GM12874 (cell line): ENCODE measurements at regions not wholly inside any gene's neighbourhood (a gene's known extent, or its start where the extent isn't known, plus 50 kb on each side); places are given as distances from the start of the nearest gene placed in this dataset.

Experiments used
- TF ChIP-seq, protein P1 (sequence below): IDR thresholded peaks from 2 replicates; pipeline ENCODE4 v1.5.1; 2011; ENCODE audit warnings: low read depth, mild to moderate bottlenecking, control low read depth, low read length, moderate library complexity; ENCODE audit not compliant: insufficient read depth

DNA sequence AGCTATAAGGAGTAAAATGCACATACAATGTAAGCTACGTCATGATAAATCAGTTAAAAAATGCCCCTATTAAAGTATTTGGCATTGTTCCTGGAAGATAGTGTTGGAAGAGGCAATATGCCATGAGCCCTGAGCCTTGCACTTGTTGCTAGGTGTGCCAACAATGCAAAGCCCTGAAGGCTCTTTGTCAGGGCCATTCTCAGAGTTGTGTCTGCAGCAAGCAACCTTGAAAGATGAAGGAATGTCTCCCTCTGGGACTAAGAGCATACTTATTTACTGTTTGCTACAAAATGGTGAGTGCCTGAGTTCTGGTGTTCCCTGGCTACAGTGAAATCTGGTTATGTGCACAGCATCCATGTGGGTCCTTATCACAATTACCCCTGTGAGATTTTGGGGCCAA is 322.3 kb upstream of the FAT3 start:
- TF ChIP-seq, protein P1, sequence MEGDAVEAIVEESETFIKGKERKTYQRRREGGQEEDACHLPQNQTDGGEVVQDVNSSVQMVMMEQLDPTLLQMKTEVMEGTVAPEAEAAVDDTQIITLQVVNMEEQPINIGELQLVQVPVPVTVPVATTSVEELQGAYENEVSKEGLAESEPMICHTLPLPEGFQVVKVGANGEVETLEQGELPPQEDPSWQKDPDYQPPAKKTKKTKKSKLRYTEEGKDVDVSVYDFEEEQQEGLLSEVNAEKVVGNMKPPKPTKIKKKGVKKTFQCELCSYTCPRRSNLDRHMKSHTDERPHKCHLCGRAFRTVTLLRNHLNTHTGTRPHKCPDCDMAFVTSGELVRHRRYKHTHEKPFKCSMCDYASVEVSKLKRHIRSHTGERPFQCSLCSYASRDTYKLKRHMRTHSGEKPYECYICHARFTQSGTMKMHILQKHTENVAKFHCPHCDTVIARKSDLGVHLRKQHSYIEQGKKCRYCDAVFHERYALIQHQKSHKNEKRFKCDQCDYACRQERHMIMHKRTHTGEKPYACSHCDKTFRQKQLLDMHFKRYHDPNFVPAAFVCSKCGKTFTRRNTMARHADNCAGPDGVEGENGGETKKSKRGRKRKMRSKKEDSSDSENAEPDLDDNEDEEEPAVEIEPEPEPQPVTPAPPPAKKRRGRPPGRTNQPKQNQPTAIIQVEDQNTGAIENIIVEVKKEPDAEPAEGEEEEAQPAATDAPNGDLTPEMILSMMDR = no peak

DNA sequence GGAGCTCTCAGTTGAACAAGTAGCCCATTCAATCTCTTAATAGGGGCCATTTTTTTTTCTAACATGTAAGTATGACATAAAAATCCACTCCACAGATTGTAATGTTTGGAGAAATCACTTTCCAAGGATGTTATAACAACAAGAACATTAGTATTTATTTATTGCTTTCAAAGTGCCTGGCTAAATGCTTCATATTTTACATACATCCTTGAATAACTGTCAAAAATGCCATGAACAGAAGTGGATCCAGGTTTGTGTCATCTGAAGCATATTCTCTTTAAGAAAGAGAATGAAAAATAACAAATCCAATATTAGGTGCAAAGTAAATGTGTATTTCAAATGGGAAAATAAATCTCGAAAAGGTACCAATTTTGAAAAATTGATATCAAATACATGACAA is 344.0 kb upstream of the FAT3 start:
- TF ChIP-seq, protein P1 = no peak

DNA sequence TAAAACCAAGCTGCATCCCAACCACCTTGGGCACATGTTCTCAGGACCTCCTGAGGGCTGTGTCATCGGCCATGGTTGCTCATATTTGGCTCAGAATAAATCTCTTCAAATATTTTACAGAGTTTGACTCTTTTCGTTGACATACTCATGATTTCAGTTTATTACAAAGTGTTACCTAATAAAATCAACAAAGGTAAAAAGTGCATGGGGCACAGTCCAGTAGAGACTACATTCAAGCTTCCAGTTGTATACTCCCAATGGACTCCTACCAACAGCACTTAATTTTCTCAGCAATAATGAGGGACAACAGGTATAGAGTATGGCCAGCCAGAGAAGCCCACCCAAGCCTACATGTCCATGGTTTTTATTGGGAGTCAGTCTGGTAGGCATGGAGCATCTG is 347.9 kb upstream of the FAT3 start:
- TF ChIP-seq, protein P1 = no peak

DNA sequence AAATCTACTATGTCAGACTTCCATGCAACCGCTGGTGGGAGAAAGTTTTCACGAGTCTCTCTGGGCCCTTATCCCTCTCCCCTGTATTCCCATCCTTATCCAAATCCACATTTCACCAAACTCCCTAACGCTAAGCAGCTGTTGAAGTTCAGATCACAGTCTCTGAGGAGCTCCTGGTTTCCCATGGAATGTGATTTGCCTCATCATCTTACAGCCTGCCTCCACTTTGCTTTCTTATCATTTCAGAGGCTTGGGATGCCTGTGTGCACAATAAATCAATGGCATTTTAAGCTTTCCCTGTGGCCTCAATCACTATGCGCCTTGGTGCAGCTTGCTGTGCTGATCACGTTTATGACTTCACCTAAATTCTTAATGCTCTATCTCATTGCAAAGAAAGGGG is 352.4 kb upstream of the FAT3 start:
- TF ChIP-seq, protein P1 = no peak

DNA sequence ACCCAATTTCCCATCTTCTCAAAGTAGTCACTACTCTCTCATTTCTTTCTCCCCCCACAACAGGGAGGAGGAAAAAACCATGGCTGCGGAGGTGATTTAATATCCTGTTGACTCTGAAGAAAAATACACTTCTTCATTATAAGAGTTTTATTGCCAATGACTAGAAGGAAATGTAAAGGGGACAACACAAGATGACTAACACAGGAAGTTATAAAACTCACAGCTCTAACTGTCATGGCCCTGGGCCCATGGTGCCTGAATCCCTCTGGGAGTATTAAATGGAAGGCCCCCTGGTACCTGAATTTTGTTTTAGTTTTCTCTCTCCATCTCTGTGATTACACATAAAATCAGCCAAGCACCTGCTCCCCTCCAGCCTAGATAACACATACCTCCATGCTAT is 352.8 kb upstream of the FAT3 start:
- TF ChIP-seq, protein P1 = no peak

DNA sequence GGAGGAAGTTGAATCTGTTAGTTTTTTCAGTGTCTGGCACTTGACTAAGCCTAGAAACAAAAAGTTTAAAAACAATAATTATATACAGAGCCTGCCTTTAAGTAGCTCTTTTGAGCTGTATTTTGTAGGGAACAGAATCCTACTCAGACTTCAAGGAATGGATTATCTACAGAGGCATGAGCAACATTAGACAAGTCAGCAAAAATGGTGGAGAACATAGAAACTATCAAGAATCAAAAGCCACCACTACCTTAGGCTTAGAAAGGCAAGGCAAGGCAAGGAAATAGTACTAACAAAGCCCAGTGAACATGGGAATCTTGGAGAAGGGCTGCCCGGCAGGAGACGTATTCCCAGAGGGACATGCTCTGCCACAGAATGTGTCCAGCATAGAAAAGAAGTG is 353.6 kb upstream of the FAT3 start:
- TF ChIP-seq, protein P1 = no peak

DNA sequence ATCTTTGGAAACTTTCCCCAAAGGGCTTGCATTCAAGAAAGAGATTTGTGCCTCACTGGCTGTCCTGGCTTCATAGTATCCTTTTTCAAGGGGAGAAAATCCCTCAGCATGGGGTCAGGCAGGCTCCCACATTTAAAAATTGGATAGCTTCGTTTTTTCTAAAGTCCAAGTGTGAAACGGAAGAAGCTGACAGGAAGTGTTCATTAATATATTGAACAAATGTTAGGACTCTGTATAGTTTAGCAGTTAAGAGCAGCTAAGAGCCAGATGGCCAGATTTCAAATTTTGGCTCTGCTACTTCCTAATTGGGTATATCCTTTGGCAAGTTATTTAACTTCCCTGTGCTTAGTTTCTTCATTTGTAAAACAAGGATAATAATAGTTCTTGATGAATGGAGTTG is 354.9 kb upstream of the FAT3 start:
- TF ChIP-seq, protein P1 = no peak

DNA sequence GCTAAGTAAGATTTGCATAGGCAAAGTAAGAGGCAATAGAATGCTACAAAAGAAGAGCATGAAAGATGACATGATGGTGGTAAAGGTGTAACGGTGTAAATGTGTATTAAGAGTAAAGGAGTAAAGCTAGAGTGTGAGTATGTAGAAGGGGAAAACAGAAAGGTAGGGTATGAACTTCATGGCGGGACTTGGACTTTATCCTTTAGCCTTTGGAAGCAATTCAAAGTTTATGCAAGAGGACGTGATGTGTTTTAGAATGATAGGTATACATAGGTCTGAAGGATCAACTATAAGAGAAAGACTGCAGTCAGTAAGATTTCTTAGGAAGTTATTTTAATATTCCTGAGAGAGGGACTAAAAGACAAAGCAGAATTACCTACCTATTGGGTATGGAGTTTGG is 358.0 kb upstream of the FAT3 start:
- TF ChIP-seq, protein P1 = no peak
